ENCODE measurements at regions not wholly inside any gene's neighbourhood (a gene's known extent, or its start where the extent isn't known, plus 50 kb on each side); places are given as distances from the start of the nearest gene placed in this dataset.

DNA sequence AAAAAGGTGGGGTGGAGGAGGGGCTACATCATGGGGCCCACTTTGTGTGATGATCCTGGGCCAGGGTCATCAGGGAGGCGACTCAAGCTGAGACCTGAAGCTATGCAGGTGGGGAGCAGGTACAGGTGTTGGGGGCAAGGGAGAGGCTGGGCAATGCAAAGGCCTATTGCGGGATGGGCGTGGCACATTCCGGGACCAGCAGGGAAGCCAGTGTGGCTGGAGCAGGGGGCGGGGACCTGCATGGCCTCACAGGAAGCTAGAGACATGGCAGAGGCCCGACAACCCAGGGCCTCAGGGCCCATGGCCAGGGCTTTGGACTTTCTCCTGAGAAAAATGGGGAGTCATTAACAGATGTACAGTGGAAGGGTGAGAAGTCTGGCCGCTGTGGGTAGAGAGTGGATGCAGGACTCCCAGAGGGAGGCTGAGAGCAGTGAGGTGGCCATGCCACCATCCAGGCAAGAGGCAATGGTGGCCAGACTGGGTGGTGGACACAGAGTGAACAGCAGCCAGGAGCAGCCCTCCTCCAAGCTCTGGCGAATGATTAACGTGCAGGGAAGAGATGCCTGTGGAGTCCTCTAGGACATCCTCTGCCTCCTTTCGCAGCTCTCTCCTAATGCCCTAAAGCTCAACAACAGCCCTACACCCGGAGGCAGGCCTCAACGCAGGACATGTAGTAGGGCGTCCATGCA, 122.6 kb upstream of the ATP2B2 start:
- Histone ChIP-seq H3K9me3 (no peaks in the 10 kb centered on the region), H3K4me1 (no peaks in the 10 kb centered on the region), H3K27ac (no peak overlapping the region), H3K36me3 (no peaks in the 10 kb centered on the region), H3K4me3 (no peak overlapping the region), H3K27me3 (peaks cover 45% of the 10 kb centered on the region)
- no peak for TF ChIP-seq POLR2AphosphoS5 (IDR thresholded peaks at IDR 0.05)
- TF ChIP-seq EP300 (IDR thresholded peaks at IDR 0.05), result no peak
- TF ChIP-seq, protein P1, sequence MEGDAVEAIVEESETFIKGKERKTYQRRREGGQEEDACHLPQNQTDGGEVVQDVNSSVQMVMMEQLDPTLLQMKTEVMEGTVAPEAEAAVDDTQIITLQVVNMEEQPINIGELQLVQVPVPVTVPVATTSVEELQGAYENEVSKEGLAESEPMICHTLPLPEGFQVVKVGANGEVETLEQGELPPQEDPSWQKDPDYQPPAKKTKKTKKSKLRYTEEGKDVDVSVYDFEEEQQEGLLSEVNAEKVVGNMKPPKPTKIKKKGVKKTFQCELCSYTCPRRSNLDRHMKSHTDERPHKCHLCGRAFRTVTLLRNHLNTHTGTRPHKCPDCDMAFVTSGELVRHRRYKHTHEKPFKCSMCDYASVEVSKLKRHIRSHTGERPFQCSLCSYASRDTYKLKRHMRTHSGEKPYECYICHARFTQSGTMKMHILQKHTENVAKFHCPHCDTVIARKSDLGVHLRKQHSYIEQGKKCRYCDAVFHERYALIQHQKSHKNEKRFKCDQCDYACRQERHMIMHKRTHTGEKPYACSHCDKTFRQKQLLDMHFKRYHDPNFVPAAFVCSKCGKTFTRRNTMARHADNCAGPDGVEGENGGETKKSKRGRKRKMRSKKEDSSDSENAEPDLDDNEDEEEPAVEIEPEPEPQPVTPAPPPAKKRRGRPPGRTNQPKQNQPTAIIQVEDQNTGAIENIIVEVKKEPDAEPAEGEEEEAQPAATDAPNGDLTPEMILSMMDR (IDR thresholded peaks at IDR 0.05), result no peak
- TF ChIP-seq POLR2A (IDR thresholded peaks at IDR 0.05), result no peak
- no peak for ATAC-seq
- WGBS, 2 donors (ENCODE audit: low coverage in 1 of 2), result 57% methylated on average over 5 to 6 of the region's 13 CpGs

DNA sequence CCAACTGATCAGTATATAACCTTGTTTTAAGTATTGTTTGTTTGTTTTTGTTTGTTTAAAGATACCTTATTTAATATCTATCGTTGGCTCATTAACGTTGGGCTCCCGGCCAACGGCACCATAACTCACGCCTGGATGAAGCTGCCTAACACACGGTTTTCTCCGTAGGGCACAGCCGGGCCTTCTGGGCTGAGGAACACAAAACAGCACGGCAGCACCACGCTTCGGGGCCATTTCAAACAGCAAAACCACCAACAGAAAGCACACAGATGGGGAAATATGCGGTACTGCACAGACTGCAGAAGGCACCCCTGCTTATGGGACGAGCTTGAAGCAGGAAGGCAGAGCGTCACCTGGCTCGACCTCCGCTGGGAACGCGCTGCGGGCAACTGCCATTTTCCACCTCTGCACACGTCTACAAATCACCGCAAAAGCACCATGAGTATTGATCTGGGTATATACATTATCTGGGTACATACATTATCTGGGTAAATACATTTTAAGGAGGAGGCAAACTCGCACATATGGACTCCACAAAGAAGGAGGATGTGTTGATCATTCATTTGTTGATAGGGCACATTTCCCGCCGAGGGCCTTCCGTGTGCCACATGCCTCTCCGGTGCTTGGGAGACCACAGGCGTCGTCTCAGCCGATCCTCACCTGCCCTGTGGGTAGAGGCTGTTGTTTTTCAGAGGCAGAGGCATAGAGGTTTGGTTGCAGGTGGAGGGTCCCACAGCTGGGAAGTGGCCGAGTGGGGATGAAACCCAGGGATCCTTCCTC, 123.7 kb upstream of the ATP2B2 start:
- Histone ChIP-seq H3K27me3 (peaks cover 38% of the 10 kb centered on the region), H3K9me3 (no peaks in the 10 kb centered on the region), H3K36me3 (no peaks in the 10 kb centered on the region), H3K4me1 (no peaks in the 10 kb centered on the region), H3K27ac (no peak overlapping the region), H3K4me3 (no peak overlapping the region)
- no peak for TF ChIP-seq POLR2AphosphoS5 (IDR thresholded peaks at IDR 0.05)
- TF ChIP-seq, protein P1 (IDR thresholded peaks at IDR 0.05), result no peak
- TF ChIP-seq EP300 (IDR thresholded peaks at IDR 0.05), result no peak
- TF ChIP-seq POLR2A (IDR thresholded peaks at IDR 0.05), result no peak
- no peak for ATAC-seq
- 84 to 88% methylated on average over 13 to 23 of the region's 30 CpGs for WGBS, 2 donors (ENCODE audit: low coverage in 1 of 2)

DNA sequence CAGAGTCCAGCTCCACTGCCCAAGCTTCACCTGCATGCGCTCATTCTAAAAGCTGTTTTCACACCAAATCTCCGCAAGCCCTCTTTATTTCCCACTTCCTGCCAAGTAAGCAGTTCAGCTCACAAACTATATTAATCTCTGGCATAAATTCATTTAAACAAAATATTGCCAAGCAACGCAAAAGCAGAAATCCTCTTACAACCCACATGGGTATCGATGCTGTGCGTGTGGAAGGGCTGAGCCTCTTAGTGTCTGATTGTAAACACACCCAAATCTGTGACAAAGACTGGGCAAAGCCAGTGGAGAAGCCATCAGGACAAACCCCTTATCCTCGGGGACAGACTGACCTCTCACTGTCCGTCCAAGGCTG, 124.3 kb upstream of the ATP2B2 start:
- H3K4me3 ChIP-seq, result no peak overlapping the region
- WGBS, 2 donors (ENCODE audit: low coverage in 1 of 2), result 74 to 80% methylated on average over 1 to 5 of the region's 7 CpGs
- H3K4me1 ChIP-seq, result no peaks in the 10 kb centered on the region
- H3K36me3 ChIP-seq, result no peaks in the 10 kb centered on the region
- no peak for ATAC-seq
- H3K27ac ChIP-seq, result no peak overlapping the region
- H3K27me3 ChIP-seq, result peaks cover 39% of the 10 kb centered on the region
- no peaks in the 10 kb centered on the region for H3K9me3 ChIP-seq
- TF ChIP-seq, protein P1 (IDR thresholded peaks at IDR 0.05), result no peak
- no peak for TF ChIP-seq POLR2A (IDR thresholded peaks at IDR 0.05)
- TF ChIP-seq EP300 (IDR thresholded peaks at IDR 0.05), result no peak
- no peak for TF ChIP-seq POLR2AphosphoS5 (IDR thresholded peaks at IDR 0.05)

DNA sequence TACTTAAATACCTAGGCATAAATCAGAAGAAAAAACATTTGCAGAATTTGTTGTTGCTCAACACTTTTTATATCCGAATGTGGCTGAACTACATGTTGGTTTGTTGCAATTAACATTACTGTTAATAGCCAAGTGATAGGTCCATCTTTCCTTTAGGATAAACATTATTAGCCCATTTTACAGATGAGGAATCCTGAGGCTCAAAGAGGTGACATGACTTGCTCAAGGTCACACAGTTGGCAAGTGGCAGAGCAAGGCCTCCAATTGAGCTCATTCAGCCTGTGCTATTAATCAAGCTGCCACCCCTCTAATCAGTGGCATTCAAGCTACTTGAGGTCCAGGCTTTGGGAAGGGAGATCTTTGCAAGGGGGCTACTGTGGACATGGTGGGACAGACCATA, 125.8 kb upstream of the ATP2B2 start:
- Histone ChIP-seq H3K27me3 (peaks cover 42% of the 10 kb centered on the region), H3K9me3 (peaks cover 0 to 6% (median 0%) of the 10 kb centered on the region in 3 donors), H3K4me1 (no peaks in the 10 kb centered on the region), H3K36me3 (no peaks in the 10 kb centered on the region), H3K27ac (no peak overlapping the region), H3K4me3 (no peak overlapping the region)
- 80 to 100% methylated on average over 1 of the region's 1 CpG for WGBS, 2 donors (ENCODE audit: low coverage in 1 of 2)
- ATAC-seq, result no peak
- TF ChIP-seq POLR2A (IDR thresholded peaks at IDR 0.05) (no peak), EP300 (IDR thresholded peaks at IDR 0.05) (no peak), POLR2AphosphoS5 (IDR thresholded peaks at IDR 0.05) (no peak)
- TF ChIP-seq, protein P1 (IDR thresholded peaks at IDR 0.05), result no peak

DNA sequence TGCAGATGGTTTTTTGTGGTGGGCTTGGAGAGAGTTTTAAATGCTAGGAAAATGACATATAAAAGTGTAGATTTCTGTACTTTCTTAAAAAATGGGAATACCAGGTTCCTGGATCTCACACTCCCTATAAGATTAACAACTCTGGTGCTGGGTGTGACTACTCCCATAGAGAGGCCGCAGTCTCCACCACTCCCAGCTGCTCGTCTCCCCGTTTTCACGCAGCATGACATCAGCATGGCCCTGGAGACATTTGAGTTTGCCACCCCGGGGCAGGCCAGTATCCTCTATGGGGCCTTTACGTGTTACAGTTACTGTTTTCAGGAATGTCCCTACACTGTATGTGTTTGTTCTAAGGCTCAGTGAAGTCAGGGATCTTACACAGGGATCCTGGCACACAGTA, 126.7 kb upstream of the ATP2B2 start:
- Histone ChIP-seq H3K9me3 (peaks cover 0 to 15% (median 0%) of the 10 kb centered on the region in 3 donors), H3K36me3 (no peaks in the 10 kb centered on the region), H3K4me1 (no peaks in the 10 kb centered on the region), H3K4me3 (no peak overlapping the region), H3K27ac (no peak overlapping the region), H3K27me3 (peaks cover 43% of the 10 kb centered on the region)
- ATAC-seq, result no peak
- TF ChIP-seq, protein P1 (IDR thresholded peaks at IDR 0.05), result no peak
- TF ChIP-seq POLR2A (IDR thresholded peaks at IDR 0.05), result no peak
- TF ChIP-seq EP300 (IDR thresholded peaks at IDR 0.05), result no peak
- no peak for TF ChIP-seq POLR2AphosphoS5 (IDR thresholded peaks at IDR 0.05)
- 72 to 86% methylated on average over 5 to 6 of the region's 6 CpGs for WGBS, 2 donors (ENCODE audit: low coverage in 1 of 2)

Data from gastroesophageal sphincter (tissue), 4 donors.